ENCODE measurements at regions not wholly inside any gene's neighbourhood (a gene's known extent, or its start where the extent isn't known, plus 50 kb on each side); places are given as distances from the start of the nearest gene placed in this dataset.

DNA sequence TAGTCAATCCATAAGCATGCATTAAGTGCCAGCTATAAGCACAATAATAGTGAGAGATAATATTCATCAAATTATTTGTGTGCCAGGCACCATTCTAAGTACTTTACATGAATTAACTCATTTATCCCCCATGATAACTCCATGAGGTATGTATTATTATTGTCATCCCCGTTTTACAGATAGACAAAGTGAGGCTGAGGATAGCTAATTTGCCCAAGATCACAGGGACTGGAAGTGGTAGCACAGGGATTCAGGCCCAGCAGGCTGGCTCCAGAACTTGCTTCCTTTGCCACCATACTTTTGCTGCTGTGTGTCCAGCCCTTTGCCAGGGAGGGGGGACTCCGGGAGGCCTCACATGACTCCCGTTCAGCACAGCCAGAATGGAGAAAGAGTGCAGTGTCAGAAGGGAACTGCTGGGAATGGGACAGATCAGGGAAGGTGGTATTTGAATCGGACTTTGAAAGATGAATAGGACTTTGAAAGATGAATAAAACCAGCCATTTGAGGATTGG, 128.0 kb upstream of the PWP1 start:
- TF ChIP-seq, protein P1, sequence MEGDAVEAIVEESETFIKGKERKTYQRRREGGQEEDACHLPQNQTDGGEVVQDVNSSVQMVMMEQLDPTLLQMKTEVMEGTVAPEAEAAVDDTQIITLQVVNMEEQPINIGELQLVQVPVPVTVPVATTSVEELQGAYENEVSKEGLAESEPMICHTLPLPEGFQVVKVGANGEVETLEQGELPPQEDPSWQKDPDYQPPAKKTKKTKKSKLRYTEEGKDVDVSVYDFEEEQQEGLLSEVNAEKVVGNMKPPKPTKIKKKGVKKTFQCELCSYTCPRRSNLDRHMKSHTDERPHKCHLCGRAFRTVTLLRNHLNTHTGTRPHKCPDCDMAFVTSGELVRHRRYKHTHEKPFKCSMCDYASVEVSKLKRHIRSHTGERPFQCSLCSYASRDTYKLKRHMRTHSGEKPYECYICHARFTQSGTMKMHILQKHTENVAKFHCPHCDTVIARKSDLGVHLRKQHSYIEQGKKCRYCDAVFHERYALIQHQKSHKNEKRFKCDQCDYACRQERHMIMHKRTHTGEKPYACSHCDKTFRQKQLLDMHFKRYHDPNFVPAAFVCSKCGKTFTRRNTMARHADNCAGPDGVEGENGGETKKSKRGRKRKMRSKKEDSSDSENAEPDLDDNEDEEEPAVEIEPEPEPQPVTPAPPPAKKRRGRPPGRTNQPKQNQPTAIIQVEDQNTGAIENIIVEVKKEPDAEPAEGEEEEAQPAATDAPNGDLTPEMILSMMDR (conservative IDR thresholded peaks at IDR 0.05; ENCODE audit: low read depth in 2 of 2): no peak
- TF ChIP-seq POLR2AphosphoS5 (IDR thresholded peaks at IDR 0.05; ENCODE audit: low read depth): no peak
- no peak for TF ChIP-seq EZH2 (IDR thresholded peaks at IDR 0.05; ENCODE audit: low read depth, unreplicated experiment)
- TF ChIP-seq EZH2phosphoT487 (IDR thresholded peaks at IDR 0.05; ENCODE audit: unreplicated experiment): no peak
- no peak for TF ChIP-seq REST (IDR thresholded peaks at IDR 0.05; ENCODE audit: unreplicated experiment)
- no peak for TF ChIP-seq ZNF114 (CRISPR knock-in tag; IDR thresholded peaks at IDR 0.05)
- no peak for TF ChIP-seq JUNB (IDR thresholded peaks at IDR 0.05; ENCODE audit: unreplicated experiment)

Measured in GM23338 (cell line).